ENCODE measurements at regions not wholly inside any gene's neighbourhood (a gene's known extent, or its start where the extent isn't known, plus 50 kb on each side); places are given as distances from the start of the nearest gene placed in this dataset.

GRCh38 chr3:162421721-162422120 is 925.1 kb downstream of the OTOL1 start:
- Histone ChIP-seq H3K36me3 (ENCODE audit: control insufficient read depth, insufficient read depth, low read length) (no peaks in the 10 kb centered on the region), H3K27me3 (ENCODE audit: control insufficient read depth, insufficient read depth, low read length) (no peaks in the 10 kb centered on the region), H3K4me3 (ENCODE audit: low read depth, low read length) (no peak overlapping the region)
- no peak for TF ChIP-seq CTCF (IDR thresholded peaks at IDR 0.05; ENCODE audit: insufficient read depth, low read depth, low read length)
- DNase-seq (ENCODE audit: low read depth): no peak
- ChIA-PET POLR2A (no interaction called here), CTCF (no interaction called here)

- ChIA-PET CTCF (interaction anchor here (1.4 kb wide), 1 partner anchor 18 kb away, joined by 3 read pairs; no protein-coding TSS in a partner anchor), POLR2A (no interaction called here)
- no peaks in the 10 kb centered on the region for H3K36me3 ChIP-seq (ENCODE audit: control insufficient read depth, insufficient read depth, low read length)
- no peak overlapping the region for H3K4me3 ChIP-seq (ENCODE audit: low read depth, low read length)
- DNase-seq (ENCODE audit: low read depth): no peak
- TF ChIP-seq CTCF (IDR thresholded peaks at IDR 0.05; ENCODE audit: insufficient read depth, low read depth, low read length): no peak
- H3K27me3 ChIP-seq (ENCODE audit: control insufficient read depth, insufficient read depth, low read length): no peaks in the 10 kb centered on the region
Measured at GRCh38 chr3:162428192-162428591, 931.6 kb downstream of the OTOL1 start.

- Histone ChIP-seq H3K27me3 (ENCODE audit: control insufficient read depth, insufficient read depth, low read length) (no peaks in the 10 kb centered on the region), H3K36me3 (ENCODE audit: control insufficient read depth, insufficient read depth, low read length) (no peaks in the 10 kb centered on the region), H3K4me3 (ENCODE audit: low read depth, low read length) (no peak overlapping the region)
- POLR2A ChIA-PET: no interaction called here
- no peak for DNase-seq (ENCODE audit: low read depth)
- TF ChIP-seq CTCF (IDR thresholded peaks at IDR 0.05; ENCODE audit: insufficient read depth, low read depth, low read length): no peak
- CTCF ChIA-PET: no interaction called here
Measured at GRCh38 chr3:162435750-162436149, 939.1 kb downstream of the OTOL1 start.

GRCh38 chr3:162436826-162437225 is 940.2 kb downstream of the OTOL1 start:
- no peak for DNase-seq (ENCODE audit: low read depth)

GRCh38 chr3:162437480-162437879 is 940.9 kb downstream of the OTOL1 start:
- POLR2A ChIA-PET: no interaction called here
- Histone ChIP-seq H3K27me3 (ENCODE audit: control insufficient read depth, insufficient read depth, low read length) (no peaks in the 10 kb centered on the region), H3K36me3 (ENCODE audit: control insufficient read depth, insufficient read depth, low read length) (no peaks in the 10 kb centered on the region), H3K4me3 (ENCODE audit: low read depth, low read length) (no peak overlapping the region)
- DNase-seq (ENCODE audit: low read depth): no peak
- TF ChIP-seq CTCF (IDR thresholded peaks at IDR 0.05; ENCODE audit: insufficient read depth, low read depth, low read length): no peak
- CTCF ChIA-PET: no interaction called here

More at GRCh38 chr3:162436826-162437225, 940.2 kb downstream of the OTOL1 start:
- H3K36me3 ChIP-seq (ENCODE audit: control insufficient read depth, insufficient read depth, low read length): no peaks in the 10 kb centered on the region
- no peak for TF ChIP-seq CTCF (IDR thresholded peaks at IDR 0.05; ENCODE audit: insufficient read depth, low read depth, low read length)
- no peaks in the 10 kb centered on the region for H3K27me3 ChIP-seq (ENCODE audit: control insufficient read depth, insufficient read depth, low read length)
- no peak overlapping the region for H3K4me3 ChIP-seq (ENCODE audit: low read depth, low read length)
- ChIA-PET CTCF (no interaction called here), POLR2A (no interaction called here)
